HCT116 (cell line): ENCODE measurements at regions not wholly inside any gene's neighbourhood (a gene's known extent, or its start where the extent isn't known, plus 50 kb on each side); places are given as distances from the start of the nearest gene placed in this dataset.

Experiments
- ATAC-seq: fragments of 200-7000 bp; cut with Tn5 transposase; 2 replicates; pipeline ENCODE4 v1.9.1; 2020; ENCODE audit warnings: mild to moderate bottlenecking, moderate library complexity
- BruUV-seq: library from RNA; stranded (reverse); fragments of 400-500 nt; replicated peaks from 2 replicates; lab custom pipeline; 2021; lab: Mats Ljungman, UMichigan
- CTCF ChIA-PET: fragments of 300-600 bp; sonication (Branson Sonifier 250); formaldehyde crosslinking; loops from one replicate; lab custom pipeline; 2021; ENCODE audit warnings: antibody characterized with exemption; lab: Charles Lee
- POLR2A ChIA-PET: fragments of 300-600, 350-600 bp; sonication (Branson Sonifier 250); formaldehyde crosslinking; loops from one replicate; lab custom pipeline; 2021; ENCODE audit warnings: antibody characterized with exemption; lab: Charles Lee
- RAD21 ChIA-PET, 2 experiments: fragments of 300-600 bp; sonication (Branson Sonifier 250); formaldehyde crosslinking; loops; one replicate each; lab custom pipeline; 2023; ENCODE audit warnings: low total read pairs in 2 of 2; ENCODE audit not compliant: uncharacterized antibody in 2 of 2, unreplicated experiment in 2 of 2, low non-redundant PET in 1 of 2; lab: Charles Lee
- DNase-seq: peaks from one replicate; pipeline ENCODE4 v3.0.0-alpha.2; 2010; ENCODE audit warnings: low read depth, low spot score
- H2AFZ ChIP-seq: fragments of 200-600 bp; shearing (Covaris generic), sonication (generic); 2 replicates; pipeline ENCODE4 v1.6.1; 2017; ENCODE audit warnings: low read depth, mixed run types, mixed read lengths, antibody characterized with exemption, low read length; ENCODE audit not compliant: poor library complexity, severe bottlenecking
- H3K27ac ChIP-seq: 2 replicates; pipeline ENCODE4 v1.5.1; 2012; ENCODE audit warnings: low read depth, low read length
- H3K27me3 ChIP-seq: fragments of 200-600 bp; sonication (generic); 2 replicates; pipeline ENCODE4 v1.6.1; 2016; ENCODE audit warnings: mixed run types, low read length, mixed read lengths; ENCODE audit not compliant: insufficient read depth
- H3K36me3 ChIP-seq, 2 experiments: fragments of 200-500 bp in 1 of 2; fragments of 200-600 bp in 1 of 2; sonication (Bioruptor generic) in 1 of 2; sonication (generic) in 1 of 2; 2 replicates each; pipeline versions ENCODE4 v1.5.1 to v1.6.1; 2014 to 2016; ENCODE audit warnings: low read length in 2 of 2, inconsistent platforms in 1 of 2, mixed read lengths in 1 of 2, mixed run types in 1 of 2; ENCODE audit not compliant: insufficient read depth in 2 of 2, control insufficient read depth in 1 of 2
- H3K4me1 ChIP-seq, 2 experiments: fragments of 200-600 bp in 1 of 2; sonication (generic) in 1 of 2; 2 replicates each; pipeline versions ENCODE4 v1.5.1 to v1.6.1; 2012 to 2017; ENCODE audit warnings: low read length in 2 of 2, inconsistent platforms in 1 of 2, mild to moderate bottlenecking in 1 of 2, mixed read lengths in 1 of 2, mixed run types in 1 of 2, moderate library complexity in 1 of 2; ENCODE audit not compliant: insufficient read depth in 2 of 2, control insufficient read depth in 1 of 2
- H3K4me2 ChIP-seq: fragments of 200-600 bp; sonication (generic); 2 replicates; pipeline ENCODE4 v1.6.1; 2017; ENCODE audit warnings: mixed run types, low read length, mixed read lengths
- H3K4me3 ChIP-seq, 2 experiments: fragments of 200-600 bp in 1 of 2; sonication (generic) in 1 of 2; replicated peaks in 1 of 2; 2 replicates each; pipeline ENCODE4 v1.5.1; 2011 to 2016; ENCODE audit warnings: low read length in 2 of 2, control low read depth in 1 of 2, low read depth in 1 of 2, mild to moderate bottlenecking in 1 of 2, mixed read lengths in 1 of 2, mixed run types in 1 of 2
- H3K79me2 ChIP-seq: fragments of 200-600 bp; sonication (generic); 2 replicates; pipeline ENCODE4 v1.6.1; 2017; ENCODE audit warnings: mild to moderate bottlenecking, mixed run types, low read length, moderate library complexity, mixed read lengths; ENCODE audit not compliant: insufficient read depth
- H3K9ac ChIP-seq: fragments of 200-600 bp; sonication (generic); 2 replicates; pipeline ENCODE4 v1.6.1; 2016; ENCODE audit warnings: low read length, mixed read lengths
- H3K9me2 ChIP-seq: fragments of 200-600 bp; sonication (generic), shearing (Covaris generic); 2 replicates; pipeline ENCODE4 v1.6.1; 2017; ENCODE audit warnings: mixed run types, mild to moderate bottlenecking, moderate library complexity; ENCODE audit not compliant: insufficient read depth
- H3K9me3 ChIP-seq, 2 experiments: fragments of 200-500 bp in 1 of 2; fragments of 200-600 bp in 1 of 2; sonication (Bioruptor generic) in 1 of 2; sonication (generic) in 1 of 2; 2 replicates each; pipeline ENCODE4 v1.6.1; 2014 to 2017; ENCODE audit warnings: low read length in 2 of 2, mixed read lengths in 2 of 2, inconsistent platforms in 1 of 2, low read depth in 1 of 2, mild to moderate bottlenecking in 1 of 2, mixed run types in 1 of 2, moderate library complexity in 1 of 2; ENCODE audit not compliant: control insufficient read depth in 1 of 2, insufficient read depth in 1 of 2
- H4K20me1 ChIP-seq: fragments of 200-600 bp; sonication (generic), shearing (Covaris generic); 2 replicates; pipeline ENCODE4 v1.6.1; 2017; ENCODE audit warnings: mixed run types, mild to moderate bottlenecking, moderate library complexity; ENCODE audit not compliant: insufficient read depth
- CBX3 ChIP-seq: IDR thresholded peaks from 2 replicates; pipeline ENCODE4 v1.6.1; 2012; ENCODE audit warnings: low read depth
- JUND ChIP-seq: IDR thresholded peaks from 2 replicates; pipeline ENCODE4 v1.6.1; 2012
- POLR2AphosphoS5 ChIP-seq: IDR thresholded peaks from 2 replicates; pipeline ENCODE4 v1.6.1; 2011; ENCODE audit warnings: mild to moderate bottlenecking, low read depth, low read length, moderate library complexity
- REST ChIP-seq: IDR thresholded peaks from 2 replicates; pipeline ENCODE4 v1.6.1; 2012; ENCODE audit warnings: low read depth
- SIN3A ChIP-seq: IDR thresholded peaks from 2 replicates; pipeline ENCODE4 v1.6.1; 2012; ENCODE audit warnings: low read depth
- TCF7L2 ChIP-seq: IDR thresholded peaks from 2 replicates; pipeline ENCODE4 v1.7.0; 2011; ENCODE audit warnings: borderline replicate concordance, inconsistent platforms; ENCODE audit not compliant: insufficient read depth, insufficient read length; ENCODE audit errors: extremely low read depth
- ZNF274 ChIP-seq: fragments of 200-500 bp; sonication (Bioruptor generic); IDR thresholded peaks from 2 replicates; pipeline ENCODE4 v1.6.1; 2014; ENCODE audit warnings: mild to moderate bottlenecking, low read depth, low read length, inconsistent platforms
- intact Hi-C: fragments of 100-400 bp; cut with micrococcal nuclease; formaldehyde crosslinking; loops from 2 replicates; pipeline ENCODE4 v1.10.0; 2022

- POLR2A ChIA-PET = no interaction called here
- no peaks in the 10 kb centered on the region for H3K79me2 ChIP-seq
- H4K20me1 ChIP-seq = no peaks in the 10 kb centered on the region
- H3K4me1 ChIP-seq = no peaks in the 10 kb centered on the region
- CTCF ChIA-PET = no interaction called here
- no peak overlapping the region for H3K9ac ChIP-seq
- RAD21 ChIA-PET = no interaction called here
- no peaks in the 10 kb centered on the region for H3K27me3 ChIP-seq
- ATAC-seq (no peak), DNase-seq (no peak)
- no peak overlapping the region for H2AFZ ChIP-seq
- no peaks in the 10 kb centered on the region for H3K36me3 ChIP-seq
- H3K27ac ChIP-seq = no peak overlapping the region
- H3K4me3 ChIP-seq = no peak overlapping the region
- no peaks in the 10 kb centered on the region for H3K9me2 ChIP-seq
- no peak for TF ChIP-seq CBX3
- TF ChIP-seq SIN3A = no peak
- TF ChIP-seq ZNF274 = no peak
- TF ChIP-seq REST = no peak
- TF ChIP-seq TCF7L2 = no peak
- no peak for TF ChIP-seq POLR2AphosphoS5
- no peak for TF ChIP-seq JUND
- no TSS peak for BruUV-seq
- intact Hi-C loops = no loop called here
- no peak overlapping the region for H3K4me2 ChIP-seq
- H3K9me3 ChIP-seq = peaks cover 11% of the 10 kb centered on the region in 2 experiments; a peak in 2 of 4 replicates
Measured at GRCh38 chr3:76242886-76243753, 457.8 kb upstream of the ZNF717 start.
